ENCODE measurements at regions not wholly inside any gene's neighbourhood (a gene's known extent, or its start where the extent isn't known, plus 50 kb on each side); places are given as distances from the start of the nearest gene placed in this dataset.

DNA sequence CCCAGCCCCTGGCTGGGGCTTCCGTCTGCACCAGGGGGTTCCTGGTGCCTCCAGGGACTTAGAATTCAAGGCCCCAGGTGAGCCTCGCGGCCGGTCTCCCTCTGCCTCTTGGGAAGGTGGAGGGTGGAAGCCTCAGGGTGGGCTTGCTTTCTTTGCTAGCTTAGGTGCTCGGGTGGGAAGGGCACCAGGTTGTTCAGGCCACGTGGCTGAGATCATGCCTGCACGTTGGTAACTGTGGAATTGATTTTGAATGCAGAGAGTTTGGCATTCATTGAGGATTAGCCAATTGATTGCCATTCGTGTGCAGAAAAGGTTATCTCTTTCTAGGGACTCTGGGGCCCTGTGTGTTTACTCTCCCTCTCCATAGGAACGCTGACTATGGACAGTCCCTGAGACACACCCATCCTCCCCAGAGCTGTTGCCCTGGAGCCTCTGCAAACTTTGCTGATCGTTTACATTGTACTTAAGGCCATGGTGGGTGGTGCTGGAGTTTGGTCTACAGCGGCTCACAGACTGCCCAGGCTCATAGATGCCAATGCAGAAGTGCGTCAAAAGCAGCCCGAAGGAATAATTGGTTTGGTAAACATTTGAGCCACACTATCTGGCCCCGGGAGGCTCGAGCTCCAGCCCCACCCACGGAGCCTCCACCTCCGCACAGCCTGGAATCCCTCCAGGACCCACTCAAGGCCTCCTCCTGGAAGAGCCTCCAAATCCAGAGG, 1457.7 kb downstream of the BRD1 start:
- no peak for TF ChIP-seq REST (IDR thresholded peaks at IDR 0.05; ENCODE audit: low read depth)
- TF ChIP-seq, protein P1, sequence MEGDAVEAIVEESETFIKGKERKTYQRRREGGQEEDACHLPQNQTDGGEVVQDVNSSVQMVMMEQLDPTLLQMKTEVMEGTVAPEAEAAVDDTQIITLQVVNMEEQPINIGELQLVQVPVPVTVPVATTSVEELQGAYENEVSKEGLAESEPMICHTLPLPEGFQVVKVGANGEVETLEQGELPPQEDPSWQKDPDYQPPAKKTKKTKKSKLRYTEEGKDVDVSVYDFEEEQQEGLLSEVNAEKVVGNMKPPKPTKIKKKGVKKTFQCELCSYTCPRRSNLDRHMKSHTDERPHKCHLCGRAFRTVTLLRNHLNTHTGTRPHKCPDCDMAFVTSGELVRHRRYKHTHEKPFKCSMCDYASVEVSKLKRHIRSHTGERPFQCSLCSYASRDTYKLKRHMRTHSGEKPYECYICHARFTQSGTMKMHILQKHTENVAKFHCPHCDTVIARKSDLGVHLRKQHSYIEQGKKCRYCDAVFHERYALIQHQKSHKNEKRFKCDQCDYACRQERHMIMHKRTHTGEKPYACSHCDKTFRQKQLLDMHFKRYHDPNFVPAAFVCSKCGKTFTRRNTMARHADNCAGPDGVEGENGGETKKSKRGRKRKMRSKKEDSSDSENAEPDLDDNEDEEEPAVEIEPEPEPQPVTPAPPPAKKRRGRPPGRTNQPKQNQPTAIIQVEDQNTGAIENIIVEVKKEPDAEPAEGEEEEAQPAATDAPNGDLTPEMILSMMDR (IDR thresholded peaks at IDR 0.05 in 2 of 3, conservative IDR thresholded peaks at IDR 0.05 in 1 of 3; ENCODE audit: borderline replicate concordance in 1 of 3, insufficient read depth in 1 of 3, low read depth in 2 of 3, low read length in 2 of 3), result no peak
- TF ChIP-seq, protein P2, sequence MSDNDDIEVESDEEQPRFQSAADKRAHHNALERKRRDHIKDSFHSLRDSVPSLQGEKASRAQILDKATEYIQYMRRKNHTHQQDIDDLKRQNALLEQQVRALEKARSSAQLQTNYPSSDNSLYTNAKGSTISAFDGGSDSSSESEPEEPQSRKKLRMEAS (IDR thresholded peaks at IDR 0.05), result no peak
- TF ChIP-seq ZBTB33 (IDR thresholded peaks at IDR 0.05; ENCODE audit: extremely low read depth, insufficient replicate concordance, low read length), result no peak
- TF ChIP-seq RAD21 (IDR thresholded peaks at IDR 0.05; ENCODE audit: low read depth), result no peak
- no peak for TF ChIP-seq EGR1 (IDR thresholded peaks at IDR 0.05; ENCODE audit: low read depth)
- TF ChIP-seq SP1 (IDR thresholded peaks at IDR 0.05; ENCODE audit: low read depth), result no peak
